ENCODE measurements at regions not wholly inside any gene's neighbourhood (a gene's known extent, or its start where the extent isn't known, plus 50 kb on each side); places are given as distances from the start of the nearest gene placed in this dataset.
"Not testable (repeated sequence)": the region's sequence is repeated elsewhere in the genome, so short reads cannot be mapped to it uniquely, and the experiment has no call there.

DNA sequence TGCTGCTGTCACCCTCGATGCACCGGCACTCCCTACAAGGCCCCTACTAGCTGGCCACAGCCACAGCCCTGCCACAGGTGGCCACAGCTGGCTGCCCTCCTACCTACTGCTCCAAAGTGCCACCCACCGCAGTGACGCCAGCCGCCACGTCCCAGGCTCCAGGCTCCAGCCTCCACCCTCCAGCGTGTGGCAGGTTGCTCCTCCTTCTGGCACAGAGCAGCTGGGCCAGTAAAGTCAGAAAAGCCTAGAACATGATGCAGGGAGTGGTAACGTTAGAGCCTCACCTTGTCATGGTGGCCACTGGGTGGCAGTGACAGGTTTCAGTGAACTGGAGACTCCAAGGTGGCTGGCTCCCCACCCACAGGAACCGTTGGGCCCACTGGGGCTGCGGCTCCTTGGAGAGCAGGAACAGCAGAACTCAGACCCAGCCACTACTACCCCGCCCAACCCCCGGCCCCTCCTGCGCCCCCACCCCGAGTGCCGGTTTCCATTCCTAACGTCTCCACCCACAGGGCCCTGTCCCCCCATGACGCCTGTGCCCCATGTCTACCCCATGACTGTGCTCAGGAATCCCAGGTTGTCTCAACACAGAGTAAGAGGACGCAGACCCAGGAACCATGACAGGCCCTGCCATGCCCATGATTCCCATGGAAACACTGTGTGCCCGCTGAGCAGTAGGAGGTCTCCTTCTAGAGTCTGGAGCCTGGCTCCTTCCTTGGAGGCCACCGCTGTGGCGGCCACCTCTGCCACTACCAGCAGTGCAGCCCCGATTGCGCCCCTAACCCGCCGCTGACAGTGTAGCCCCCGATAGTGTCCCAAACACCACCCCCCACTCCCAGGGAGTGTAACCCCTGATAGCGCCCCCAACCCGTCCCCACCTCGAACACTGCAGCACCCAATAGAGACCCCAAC lies 52.3 kb upstream of the ZNF33B start:
- no peaks in the 10 kb centered on the region for H3K27me3 ChIP-seq
- no peaks in the 10 kb centered on the region for H3K36me3 ChIP-seq (replicated peaks in 1 of 2; ENCODE audit: insufficient read depth in 1 of 2, low read depth in 2 of 2)
- no peaks in the 10 kb centered on the region for H3K9me3 ChIP-seq
- peak in 3 of 4 donors; percentile 10 to 17 (median 13) for DNase-seq
- H3K4me1 ChIP-seq, result no peaks in the 10 kb centered on the region
- no peak for ATAC-seq
- intact Hi-C loops (cut with DNase I), result no loop called here
- WGBS, 2 donors, result 84 to 93% methylated on average over 8 to 28 of the region's 29 CpGs
- H3K27ac ChIP-seq, result no peak overlapping the region
- no peak for TF ChIP-seq POLR2A (IDR thresholded peaks at IDR 0.05)
- TF ChIP-seq, protein P1, sequence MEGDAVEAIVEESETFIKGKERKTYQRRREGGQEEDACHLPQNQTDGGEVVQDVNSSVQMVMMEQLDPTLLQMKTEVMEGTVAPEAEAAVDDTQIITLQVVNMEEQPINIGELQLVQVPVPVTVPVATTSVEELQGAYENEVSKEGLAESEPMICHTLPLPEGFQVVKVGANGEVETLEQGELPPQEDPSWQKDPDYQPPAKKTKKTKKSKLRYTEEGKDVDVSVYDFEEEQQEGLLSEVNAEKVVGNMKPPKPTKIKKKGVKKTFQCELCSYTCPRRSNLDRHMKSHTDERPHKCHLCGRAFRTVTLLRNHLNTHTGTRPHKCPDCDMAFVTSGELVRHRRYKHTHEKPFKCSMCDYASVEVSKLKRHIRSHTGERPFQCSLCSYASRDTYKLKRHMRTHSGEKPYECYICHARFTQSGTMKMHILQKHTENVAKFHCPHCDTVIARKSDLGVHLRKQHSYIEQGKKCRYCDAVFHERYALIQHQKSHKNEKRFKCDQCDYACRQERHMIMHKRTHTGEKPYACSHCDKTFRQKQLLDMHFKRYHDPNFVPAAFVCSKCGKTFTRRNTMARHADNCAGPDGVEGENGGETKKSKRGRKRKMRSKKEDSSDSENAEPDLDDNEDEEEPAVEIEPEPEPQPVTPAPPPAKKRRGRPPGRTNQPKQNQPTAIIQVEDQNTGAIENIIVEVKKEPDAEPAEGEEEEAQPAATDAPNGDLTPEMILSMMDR (IDR thresholded peaks at IDR 0.05), result no peak
- no peak overlapping the region for H3K4me3 ChIP-seq

DNA sequence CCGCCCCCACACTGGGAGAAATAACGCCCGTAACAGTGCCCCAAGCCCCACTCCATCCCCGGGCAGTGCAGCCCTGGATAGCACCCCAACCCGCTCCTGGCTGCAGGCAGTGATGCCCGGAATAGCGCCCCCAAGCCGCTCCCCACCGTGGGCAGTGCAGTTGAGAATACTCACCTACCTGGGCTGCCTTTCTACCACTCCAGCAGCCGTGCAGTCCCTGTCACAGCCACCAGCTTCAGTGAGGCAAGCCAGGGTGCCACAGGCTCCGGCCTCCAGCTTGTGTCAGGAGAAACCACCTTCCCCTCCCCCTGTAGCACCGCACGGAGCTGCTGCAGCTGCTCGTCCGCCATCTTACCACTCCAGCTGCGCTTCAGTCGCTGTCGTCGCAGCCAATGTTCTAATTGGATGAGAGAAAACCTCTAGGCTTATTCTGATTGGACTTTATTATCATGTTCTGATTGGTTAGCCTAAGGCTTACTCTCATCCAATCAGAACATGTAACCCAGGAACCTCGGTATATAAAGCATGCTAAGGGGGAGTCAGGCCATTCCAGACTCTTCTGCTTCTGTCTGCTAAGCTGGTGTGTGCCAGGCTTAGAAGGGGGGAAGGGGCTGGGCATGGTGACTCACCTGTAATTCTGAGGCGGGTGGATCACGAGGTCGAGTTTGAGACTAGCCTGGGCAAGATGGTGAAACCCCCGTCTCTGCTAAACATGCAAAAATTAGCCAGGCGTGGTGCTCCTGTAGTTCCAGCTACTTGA lies 53.2 kb upstream of the ZNF33B start:
- Histone ChIP-seq H3K4me1 (no peaks in the 10 kb centered on the region), H3K27me3 (no peaks in the 10 kb centered on the region), H3K4me3 (no peak overlapping the region), H3K9me3 (no peaks in the 10 kb centered on the region), H3K36me3 (replicated peaks in 1 of 2; ENCODE audit: insufficient read depth in 1 of 2, low read depth in 2 of 2) (no peaks in the 10 kb centered on the region), H3K27ac (no peak overlapping the region)
- ATAC-seq (no peak), DNase-seq (no peak)
- no peak for TF ChIP-seq POLR2A (IDR thresholded peaks at IDR 0.05)
- TF ChIP-seq, protein P1 (IDR thresholded peaks at IDR 0.05), result no peak
- intact Hi-C loops (cut with DNase I), result no loop called here
- WGBS, 2 donors, result 92 to 95% methylated on average over 16 to 25 of the region's 25 CpGs

DNA sequence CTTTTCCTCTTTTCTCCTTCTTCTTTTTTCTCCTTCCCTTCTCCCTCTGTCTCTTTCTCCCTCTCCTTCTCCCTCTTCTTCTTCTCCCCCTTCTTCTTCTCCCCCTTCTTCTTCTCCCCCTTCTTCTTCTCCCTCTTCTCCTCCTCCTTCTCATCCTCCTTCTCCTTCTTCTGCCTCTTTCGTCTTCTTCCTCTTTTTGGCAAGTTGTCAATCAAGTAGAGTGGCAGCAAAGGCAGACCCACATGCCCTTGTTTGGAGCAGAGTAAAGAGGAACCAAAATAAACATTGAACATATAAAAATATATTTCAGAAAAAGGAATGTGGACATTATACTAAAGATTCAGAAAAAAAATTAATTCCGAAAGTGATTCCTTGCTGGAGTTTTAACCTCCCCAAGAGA lies 59.6 kb upstream of the ZNF33B start:
- intact Hi-C loops (cut with DNase I), result no loop called here
- no peak overlapping the region for H3K27ac ChIP-seq
- H3K4me1 ChIP-seq, result no peaks in the 10 kb centered on the region
- no peak overlapping the region for H3K4me3 ChIP-seq
- no peak for TF ChIP-seq POLR2A (IDR thresholded peaks at IDR 0.05)
- TF ChIP-seq, protein P1 (IDR thresholded peaks at IDR 0.05), result no peak
- no peaks in the 10 kb centered on the region for H3K9me3 ChIP-seq
- DNase-seq (no peak), ATAC-seq (no peak)
- WGBS, 2 donors, result 72 to 78% methylated on average over 2 of the region's 2 CpGs
- no peaks in the 10 kb centered on the region for H3K36me3 ChIP-seq (replicated peaks in 1 of 2; ENCODE audit: insufficient read depth in 1 of 2, low read depth in 2 of 2)
- no peaks in the 10 kb centered on the region for H3K27me3 ChIP-seq

DNA sequence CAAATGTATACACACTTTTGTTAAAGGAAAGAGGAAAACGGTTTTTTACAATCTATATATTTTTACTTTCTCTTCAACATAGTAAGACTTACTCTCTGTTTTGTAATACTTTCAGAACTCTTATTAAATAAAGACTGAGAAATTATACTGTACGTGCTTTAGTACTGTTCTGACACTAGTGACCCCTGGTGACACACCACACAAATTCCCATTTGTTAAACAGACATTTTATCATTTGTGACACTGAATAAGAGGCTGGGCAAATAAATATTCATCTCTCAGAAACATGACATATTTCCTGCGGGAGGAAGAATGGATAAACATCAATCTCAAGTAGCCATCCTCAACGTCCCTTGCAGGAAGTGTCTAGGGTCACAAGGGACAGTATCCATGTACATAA lies 68.9 kb upstream of the ZNF33B start:
- Histone ChIP-seq H3K27ac (no peak overlapping the region), H3K4me3 (no peak overlapping the region), H3K9me3 (no peaks in the 10 kb centered on the region), H3K4me1 (no peaks in the 10 kb centered on the region), H3K36me3 (replicated peaks in 1 of 2; ENCODE audit: insufficient read depth in 1 of 2, low read depth in 2 of 2) (no peaks in the 10 kb centered on the region), H3K27me3 (no peaks in the 10 kb centered on the region)
- no peak for TF ChIP-seq POLR2A (IDR thresholded peaks at IDR 0.05)
- TF ChIP-seq, protein P1 (IDR thresholded peaks at IDR 0.05), result peak in 4 of 7 experiments; percentile 26 to 57 (median 48)
- peak in 3 of 4 donors; percentile 22 to 38 (median 25) for DNase-seq
- intact Hi-C loops (cut with DNase I), result no loop called here
- ATAC-seq, result no peak
- 13 to 20% methylated on average over 4 of the region's 4 CpGs for WGBS, 2 donors

DNA sequence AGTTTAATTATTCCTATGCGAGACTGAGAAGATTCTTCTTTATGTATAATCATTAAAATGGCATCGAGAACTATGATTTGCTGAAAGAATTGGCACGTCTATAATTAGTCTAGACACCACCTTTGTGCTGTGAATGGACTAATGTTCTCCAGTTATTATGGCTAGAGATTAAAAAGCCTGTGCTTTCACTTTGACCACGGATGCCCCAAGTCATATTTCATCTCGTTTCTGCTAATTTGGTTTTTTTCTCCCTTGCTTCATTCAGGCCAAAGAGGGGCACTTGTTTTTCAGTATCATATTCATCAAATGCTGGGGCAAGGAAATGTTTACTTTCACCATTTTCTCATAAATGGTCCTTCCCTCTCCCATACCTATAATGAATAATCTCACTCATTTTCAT lies 63.3 kb upstream of the BMS1 start:
- H3K4me1 ChIP-seq; H3K4me3 ChIP-seq; H3K27me3 ChIP-seq; H3K27ac ChIP-seq; ATAC-seq; H3K9me3 ChIP-seq; DNase-seq; H3K36me3 ChIP-seq (replicated peaks in 1 of 2; ENCODE audit: insufficient read depth in 1 of 2, low read depth in 2 of 2); intact Hi-C loops (cut with DNase I): not testable (repeated sequence)
- WGBS, 2 donors, result 50 to 61% methylated on average over 5 of the region's 5 CpGs

Measured in body of pancreas (tissue), 4 donors.